AG10803 (cell line): ENCODE measurements at regions not wholly inside any gene's neighbourhood (a gene's known extent, or its start where the extent isn't known, plus 50 kb on each side); places are given as distances from the start of the nearest gene placed in this dataset.

Experiments used
- DNase-seq: peaks from one replicate; pipeline ENCODE4 v3.0.0; 2010; ENCODE audit warnings: low read depth
- H3K4me3 ChIP-seq: 2 replicates; pipeline ENCODE4 v1.5.1; 2011; ENCODE audit warnings: mild to moderate bottlenecking, low read length, control low read depth
- CTCF ChIP-seq: conservative IDR thresholded peaks from 2 replicates; pipeline ENCODE4 v1.5.1; 2011; ENCODE audit warnings: mild to moderate bottlenecking, low read length, control low read depth, inconsistent platforms

DNA sequence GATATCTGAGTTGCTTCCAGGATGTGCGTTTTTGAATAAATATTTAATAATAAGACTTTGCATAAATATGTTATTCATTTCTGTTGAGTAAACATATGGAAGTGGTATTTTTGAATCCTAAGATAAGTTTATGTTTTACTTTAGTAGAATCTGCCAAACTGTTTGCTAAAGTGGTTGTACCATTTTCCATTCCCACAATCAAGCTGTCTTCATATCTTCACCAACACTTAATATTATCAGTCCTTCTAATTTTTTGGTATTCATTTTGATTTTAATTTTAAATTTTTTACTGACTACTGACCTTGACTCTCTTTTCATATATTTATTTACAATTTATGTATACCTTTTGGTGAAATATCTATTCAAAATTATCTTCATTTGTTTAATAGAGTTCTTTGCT lies 293.9 kb upstream of the PTCHD4 start:
- DNase-seq, result no peak
- no peak overlapping the region for H3K4me3 ChIP-seq
- no peak for TF ChIP-seq CTCF

DNA sequence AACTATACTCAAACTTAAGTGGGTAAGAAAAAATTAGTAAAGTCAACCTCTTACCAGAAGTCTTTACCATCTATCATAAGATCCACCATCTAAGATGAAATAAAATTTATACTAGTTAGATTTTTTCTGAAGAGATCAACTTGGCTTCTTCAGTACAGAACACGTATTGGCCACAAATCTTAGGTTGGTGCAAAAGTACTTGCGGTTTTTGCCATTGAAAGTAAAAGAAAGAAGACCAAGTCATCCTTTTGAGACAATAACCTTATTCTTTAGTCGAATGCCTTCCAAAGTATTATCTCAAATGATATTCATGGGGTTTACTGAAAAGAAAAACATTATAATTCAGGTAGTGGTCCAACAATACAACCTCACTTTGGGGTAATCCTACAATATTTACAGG lies 292.6 kb upstream of the PTCHD4 start:
- H3K4me3 ChIP-seq, result no peak overlapping the region
- no peak for TF ChIP-seq CTCF
- no peak for DNase-seq

DNA sequence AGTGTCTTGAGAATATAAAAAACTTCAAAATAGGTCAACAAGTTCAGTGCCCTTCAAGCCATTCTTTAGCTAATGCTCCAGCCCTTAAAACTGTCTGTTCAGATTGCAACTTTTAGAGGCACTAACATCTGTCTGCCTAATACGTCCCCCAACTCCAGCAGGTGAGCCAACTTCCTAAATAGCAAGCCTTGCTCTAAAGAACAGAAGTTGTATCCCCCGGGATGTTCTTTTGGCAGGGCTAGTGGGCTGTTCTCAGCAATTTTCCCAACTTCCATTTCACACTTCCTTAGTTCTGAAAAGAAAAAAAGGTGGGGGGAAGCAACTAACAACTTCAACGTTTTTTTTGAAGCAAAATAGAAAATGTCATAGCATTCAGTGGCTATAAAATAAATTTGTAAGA lies 290.0 kb upstream of the PTCHD4 start:
- TF ChIP-seq CTCF, result no peak
- no peak for DNase-seq
- no peak overlapping the region for H3K4me3 ChIP-seq

DNA sequence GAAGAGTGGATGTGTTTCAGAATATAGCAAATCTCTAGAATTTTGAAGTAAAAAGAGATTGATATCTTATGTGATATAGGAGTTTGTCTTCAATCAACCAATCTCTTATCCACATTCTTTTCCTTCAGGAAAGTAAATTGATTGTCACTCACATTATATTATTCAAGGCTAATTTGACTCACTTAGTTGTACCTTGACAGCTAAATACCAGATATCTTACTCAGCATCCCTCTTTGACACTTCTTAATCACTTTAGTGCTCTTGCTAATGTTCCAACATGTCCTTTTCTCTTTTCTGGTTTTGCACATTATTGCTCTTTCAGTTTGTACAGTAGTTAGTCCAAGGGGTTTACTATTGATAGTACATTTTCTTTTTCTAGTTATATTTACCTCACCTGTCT lies 286.9 kb upstream of the PTCHD4 start:
- no peak overlapping the region for H3K4me3 ChIP-seq
- no peak for DNase-seq
- no peak for TF ChIP-seq CTCF

GRCh38 chr6:48389146-48390043 lies 278.4 kb upstream of the PTCHD4 start:
- no peak for DNase-seq

GRCh38 chr6:48388044-48388443 lies 277.0 kb upstream of the PTCHD4 start:
- H3K4me3 ChIP-seq, result no peak overlapping the region
- no peak for DNase-seq
- no peak for TF ChIP-seq CTCF

More at GRCh38 chr6:48389146-48390043, 278.4 kb upstream of the PTCHD4 start:
- no peak overlapping the region for H3K4me3 ChIP-seq
- no peak for TF ChIP-seq CTCF

DNA sequence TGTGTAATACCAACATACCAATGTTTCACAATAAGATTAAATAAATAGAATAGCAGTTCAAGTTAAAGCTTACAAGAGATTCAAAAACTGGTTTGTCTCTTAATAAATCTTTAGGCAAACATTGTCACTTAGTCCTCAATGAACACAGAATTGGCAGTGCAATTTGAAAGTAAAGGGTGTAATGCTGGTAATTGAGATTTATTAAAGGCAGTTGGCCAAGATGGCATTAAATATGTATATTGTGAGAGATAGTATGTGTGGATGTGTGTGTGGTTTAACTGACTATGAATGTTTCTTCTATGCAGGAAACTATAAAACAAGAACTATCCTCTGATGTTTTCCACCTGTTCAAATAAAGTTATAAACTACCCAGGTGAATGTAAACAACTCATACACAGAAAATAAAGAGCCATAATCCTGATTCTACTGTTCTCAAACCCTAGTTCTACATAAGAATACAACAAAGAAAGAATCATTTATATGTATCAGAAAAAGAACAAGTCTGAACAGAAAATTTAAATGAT lies 267.9 kb upstream of the PTCHD4 start:
- H3K4me3 ChIP-seq, result no peak overlapping the region
- DNase-seq, result no peak
- no peak for TF ChIP-seq CTCF
